Type B pancreatic cell (in vitro differentiated cells): ENCODE measurements at regions not wholly inside any gene's neighbourhood (a gene's known extent, or its start where the extent isn't known, plus 50 kb on each side); places are given as distances from the start of the nearest gene placed in this dataset.
"Not testable (repeated sequence)": the region's sequence is repeated elsewhere in the genome, so short reads cannot be mapped to it uniquely, and the experiment has no call there.

Experiments used
- DNase-seq: peaks from one replicate; pipeline ENCODE4 v3.0.0; 2021; ENCODE audit warnings: mixed read lengths; ENCODE audit not compliant: unreplicated experiment; ENCODE audit errors: extremely low spot score
- H3K27ac Mint-ChIP-seq: 2 replicates; pipeline ENCODE4 v1.8.0; 2021; ENCODE audit warnings: mild to moderate bottlenecking, mixed read lengths
- H3K27me3 Mint-ChIP-seq: 2 replicates; pipeline ENCODE4 v1.8.0; 2021; ENCODE audit warnings: mixed read lengths
- H3K36me3 Mint-ChIP-seq: 2 replicates; pipeline ENCODE4 v1.8.0; 2021; ENCODE audit warnings: mixed read lengths
- H3K4me1 Mint-ChIP-seq: one replicate; pipeline ENCODE4 v1.8.0; 2021; ENCODE audit warnings: mixed read lengths; ENCODE audit not compliant: unreplicated experiment
- H3K4me3 Mint-ChIP-seq: 2 replicates; pipeline ENCODE4 v1.8.0; 2021; ENCODE audit warnings: mild to moderate bottlenecking, mixed read lengths
- H3K9me3 Mint-ChIP-seq: 2 replicates; pipeline ENCODE4 v1.8.0; 2021; ENCODE audit warnings: mixed read lengths
- CTCF ChIP-seq: fragments of 200-600 bp; sonication (generic); conservative IDR thresholded peaks from 2 replicates; pipeline ENCODE4 v1.5.0; 2021; ENCODE audit warnings: antibody characterized with exemption, mild to moderate bottlenecking

GRCh38 chr1:245074898-245075297, 79.9 kb upstream of the KIF26B start:
- Mint-ChIP-seq H3K4me1 (no peaks in the 10 kb centered on the region), H3K9me3 (peaks cover 5% of the 10 kb centered on the region), H3K27me3 (no peaks in the 10 kb centered on the region), H3K36me3 (peaks cover 10% of the 10 kb centered on the region), H3K27ac (no peak overlapping the region), H3K4me3 (no peak overlapping the region)
- no peak for TF ChIP-seq CTCF
- DNase-seq, result no peak

GRCh38 chr1:245074232-245074747, 80.5 kb upstream of the KIF26B start:
- Mint-ChIP-seq H3K27me3 (no peaks in the 10 kb centered on the region), H3K36me3 (peaks cover 10% of the 10 kb centered on the region), H3K4me3 (no peak overlapping the region), H3K27ac (no peak overlapping the region), H3K4me1 (no peaks in the 10 kb centered on the region), H3K9me3 (peaks cover 5% of the 10 kb centered on the region)
- no peak for DNase-seq
- TF ChIP-seq CTCF, result no peak

- TF ChIP-seq CTCF, result no peak
- Mint-ChIP-seq H3K27me3 (no peaks in the 10 kb centered on the region), H3K27ac (no peak overlapping the region), H3K4me3 (no peak overlapping the region), H3K9me3 (peaks cover 5% of the 10 kb centered on the region), H3K4me1 (no peaks in the 10 kb centered on the region), H3K36me3 (peaks cover 10% of the 10 kb centered on the region)
- no peak for DNase-seq
Observed at GRCh38 chr1:245070836-245071615, 83.8 kb upstream of the KIF26B start.

GRCh38 chr1:245067257-245067656, 87.5 kb upstream of the KIF26B start:
- no peak for DNase-seq
- no peaks in the 10 kb centered on the region for H3K4me1 Mint-ChIP-seq

GRCh38 chr1:245062741-245063305, 92.0 kb upstream of the KIF26B start:
- TF ChIP-seq CTCF, result no peak
- no peak for DNase-seq
- Mint-ChIP-seq H3K4me1 (peaks cover 15% of the 10 kb centered on the region), H3K27me3 (no peaks in the 10 kb centered on the region), H3K36me3 (no peaks in the 10 kb centered on the region), H3K27ac (no peak overlapping the region), H3K4me3 (no peak overlapping the region), H3K9me3 (no peaks in the 10 kb centered on the region)

More at GRCh38 chr1:245067257-245067656, 87.5 kb upstream of the KIF26B start:
- Mint-ChIP-seq H3K27ac (no peak overlapping the region), H3K27me3 (no peaks in the 10 kb centered on the region), H3K4me3 (no peak overlapping the region), H3K36me3 (peaks cover 10% of the 10 kb centered on the region), H3K9me3 (peaks cover 5% of the 10 kb centered on the region)
- no peak for TF ChIP-seq CTCF

GRCh38 chr1:245061808-245062207, 93.0 kb upstream of the KIF26B start:
- H3K27me3 Mint-ChIP-seq, H3K4me3 Mint-ChIP-seq, DNase-seq, H3K9me3 Mint-ChIP-seq, H3K27ac Mint-ChIP-seq, H3K36me3 Mint-ChIP-seq: not testable (repeated sequence)
- H3K4me1 Mint-ChIP-seq, result peaks cover 15% of the 10 kb centered on the region
